Left lung (tissue), 4 donors: ENCODE measurements at regions not wholly inside any gene's neighbourhood (a gene's known extent, or its start where the extent isn't known, plus 50 kb on each side); places are given as distances from the start of the nearest gene placed in this dataset.

ENCODE experiments used
- ATAC-seq: fragments of 200-7000 bp; cut with Tn5 transposase; one replicate; pipeline ENCODE4 v1.9.1; 2020; ENCODE audit warnings: moderate library complexity
- DNase-seq, 4 donors: peaks; one replicate each; pipeline ENCODE4 v3.0.0-alpha.2; 2013 to 2020
- H3K27ac ChIP-seq, 2 donors: fragments of 200-600 bp; sonication (generic) in 1 of 2; one replicate each; pipeline versions ENCODE4 v1.5.0 to v1.8.0; 2020 to 2021
- H3K27me3 ChIP-seq, 2 donors: fragments of 200-600 bp; sonication (generic) in 1 of 2; one replicate each; pipeline versions ENCODE4 v1.5.0 to v1.8.0; 2020 to 2021
- H3K36me3 ChIP-seq, 2 donors: fragments of 200-600 bp; sonication (generic) in 1 of 2; one replicate each; pipeline versions ENCODE4 v1.5.0 to v1.8.0; 2020 to 2021
- H3K4me1 ChIP-seq, 2 donors: fragments of 200-600 bp; one replicate each; pipeline ENCODE4 v1.8.0; 2021
- H3K4me3 ChIP-seq, 2 donors: fragments of 200-600 bp; sonication (generic) in 1 of 2; one replicate each; pipeline versions ENCODE4 v1.5.0 to v1.8.0; 2020 to 2021; ENCODE audit warnings: mild to moderate bottlenecking in 1 of 2
- H3K9me3 ChIP-seq, 2 donors: fragments of 200-600 bp; sonication (generic) in 1 of 2; one replicate each; pipeline versions ENCODE4 v1.5.0 to v1.8.0; 2020 to 2021
- CTCF ChIP-seq, 2 donors: fragments of 200-600 bp; sonication (generic) in 1 of 2; IDR thresholded peaks; one replicate each; pipeline versions ENCODE4 v1.5.0 to v1.8.0; 2021; ENCODE audit warnings: antibody characterized with exemption in 2 of 2
- intact Hi-C, 2 donors: fragments of 100-400 bp; cut with DNase I; formaldehyde crosslinking; loops; one replicate each; pipeline versions ENCODE4 v1.11.2 to v1.14.2; 2022
- donor health status: DM: no; HTN: yes; CAD: no.
- donor health status: DM: no; HTN: no; CAD: no.

GRCh38 chr6:10330515-10330914, 84.4 kb downstream of the TFAP2A start:
- H3K27ac ChIP-seq, result no peak overlapping the region
- H3K9me3 ChIP-seq, result no peaks in the 10 kb centered on the region
- ATAC-seq, result no peak
- intact Hi-C loops, result no loop called here
- no peak for TF ChIP-seq CTCF (IDR thresholded peaks at IDR 0.05)
- H3K36me3 ChIP-seq, result no peaks in the 10 kb centered on the region
- DNase-seq, result no peak
- H3K4me1 ChIP-seq, result no peaks in the 10 kb centered on the region
- H3K27me3 ChIP-seq, result no peaks in the 10 kb centered on the region
- no peak overlapping the region for H3K4me3 ChIP-seq

- intact Hi-C loops, result no loop called here
- Histone ChIP-seq H3K27me3 (no peaks in the 10 kb centered on the region), H3K4me1 (no peaks in the 10 kb centered on the region), H3K36me3 (no peaks in the 10 kb centered on the region), H3K27ac (no peak overlapping the region), H3K9me3 (no peaks in the 10 kb centered on the region), H3K4me3 (no peak overlapping the region)
- TF ChIP-seq CTCF (IDR thresholded peaks at IDR 0.05), result no peak
- DNase-seq (no peak), ATAC-seq (no peak)
Measured at GRCh38 chr6:10323018-10323417, 91.9 kb downstream of the TFAP2A start.

GRCh38 chr6:10320291-10320690, 94.6 kb downstream of the TFAP2A start:
- intact Hi-C loops, result no loop called here
- H3K36me3 ChIP-seq, result no peaks in the 10 kb centered on the region
- DNase-seq, result no peak
- no peak for TF ChIP-seq CTCF (IDR thresholded peaks at IDR 0.05)
- no peak overlapping the region for H3K4me3 ChIP-seq
- H3K27me3 ChIP-seq, result peaks cover 0 to 6% of the 10 kb centered on the region in 2 donors
- H3K27ac ChIP-seq, result no peak overlapping the region
- no peaks in the 10 kb centered on the region for H3K4me1 ChIP-seq
- no peaks in the 10 kb centered on the region for H3K9me3 ChIP-seq
- ATAC-seq, result no peak

GRCh38 chr6:10316373-10316721, 98.5 kb downstream of the TFAP2A start:
- TF ChIP-seq CTCF (IDR thresholded peaks at IDR 0.05), result no peak
- H3K36me3 ChIP-seq, result no peaks in the 10 kb centered on the region
- H3K4me3 ChIP-seq, result no peak overlapping the region
- no peaks in the 10 kb centered on the region for H3K4me1 ChIP-seq
- no peak overlapping the region for H3K27ac ChIP-seq
- DNase-seq (peak in 1 of 4 donors; percentile 10), ATAC-seq (peak; percentile 31)
- peaks cover 0 to 29% of the 10 kb centered on the region in 2 donors for H3K27me3 ChIP-seq
- H3K9me3 ChIP-seq, result no peaks in the 10 kb centered on the region
- intact Hi-C loops, result no loop called here

GRCh38 chr6:10315658-10316372, 99.1 kb downstream of the TFAP2A start:
- ATAC-seq, result no peak
- intact Hi-C loops, result no loop called here
- H3K36me3 ChIP-seq, result no peaks in the 10 kb centered on the region
- no peak overlapping the region for H3K4me3 ChIP-seq
- no peak for DNase-seq
- no peak for TF ChIP-seq CTCF (IDR thresholded peaks at IDR 0.05)
- no peak overlapping the region for H3K27ac ChIP-seq
- H3K9me3 ChIP-seq, result no peaks in the 10 kb centered on the region
- no peaks in the 10 kb centered on the region for H3K4me1 ChIP-seq
- peaks cover 0 to 29% of the 10 kb centered on the region in 2 donors for H3K27me3 ChIP-seq
